ENCODE measurements at regions not wholly inside any gene's neighbourhood (a gene's known extent, or its start where the extent isn't known, plus 50 kb on each side); places are given as distances from the start of the nearest gene placed in this dataset.

DNA sequence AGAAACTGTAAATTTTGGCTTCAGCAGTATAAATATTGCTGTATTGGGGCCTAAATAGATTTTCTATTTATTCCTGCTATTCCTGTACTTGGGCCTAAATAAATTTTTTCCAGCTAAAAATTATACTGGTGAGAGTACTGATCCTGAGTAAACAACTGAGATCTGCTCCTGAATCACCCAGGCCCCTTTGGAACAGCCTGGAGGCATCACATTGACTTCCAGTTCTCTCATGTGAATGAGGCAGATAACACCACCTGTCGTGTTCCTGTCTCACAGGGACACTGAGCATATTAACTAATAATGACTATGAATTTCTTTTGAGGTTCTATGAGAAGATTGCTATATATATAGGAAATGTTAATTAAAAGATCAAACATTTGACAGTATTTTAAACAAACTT, 119.5 kb upstream of the PLCXD3 start:
- Histone ChIP-seq H3K4me3 (ENCODE audit: low read depth in 2 of 2, low read length in 2 of 2) (no peak overlapping the region), H3K27me3 (ENCODE audit: control insufficient read depth, insufficient read depth, low read length) (no peaks in the 10 kb centered on the region), H3K9me3 (ENCODE audit: control insufficient read depth, insufficient read depth, low read depth, low read length) (no peaks in the 10 kb centered on the region), H3K36me3 (ENCODE audit: control insufficient read depth, insufficient read depth, low read length) (no peaks in the 10 kb centered on the region), H3K4me1 (ENCODE audit: control insufficient read depth, insufficient read depth, low read length) (no peaks in the 10 kb centered on the region), H3K27ac (ENCODE audit: low read length) (no peak overlapping the region)
- ATAC-seq (no peak), DNase-seq (ENCODE audit: low read depth, low spot score) (no peak)
- ChIA-PET CTCF (no interaction called here), POLR2A (no interaction called here)
- intact Hi-C loops (cut with micrococcal nuclease; ENCODE audit: unreplicated experiment) (no loop called here), in situ Hi-C loops (cut with HindIII; ENCODE audit: low pct_unique_long_range_greater_than_20kb, low sequenced_read_pairs) (no loop called here)
- TF ChIP-seq, protein P1, sequence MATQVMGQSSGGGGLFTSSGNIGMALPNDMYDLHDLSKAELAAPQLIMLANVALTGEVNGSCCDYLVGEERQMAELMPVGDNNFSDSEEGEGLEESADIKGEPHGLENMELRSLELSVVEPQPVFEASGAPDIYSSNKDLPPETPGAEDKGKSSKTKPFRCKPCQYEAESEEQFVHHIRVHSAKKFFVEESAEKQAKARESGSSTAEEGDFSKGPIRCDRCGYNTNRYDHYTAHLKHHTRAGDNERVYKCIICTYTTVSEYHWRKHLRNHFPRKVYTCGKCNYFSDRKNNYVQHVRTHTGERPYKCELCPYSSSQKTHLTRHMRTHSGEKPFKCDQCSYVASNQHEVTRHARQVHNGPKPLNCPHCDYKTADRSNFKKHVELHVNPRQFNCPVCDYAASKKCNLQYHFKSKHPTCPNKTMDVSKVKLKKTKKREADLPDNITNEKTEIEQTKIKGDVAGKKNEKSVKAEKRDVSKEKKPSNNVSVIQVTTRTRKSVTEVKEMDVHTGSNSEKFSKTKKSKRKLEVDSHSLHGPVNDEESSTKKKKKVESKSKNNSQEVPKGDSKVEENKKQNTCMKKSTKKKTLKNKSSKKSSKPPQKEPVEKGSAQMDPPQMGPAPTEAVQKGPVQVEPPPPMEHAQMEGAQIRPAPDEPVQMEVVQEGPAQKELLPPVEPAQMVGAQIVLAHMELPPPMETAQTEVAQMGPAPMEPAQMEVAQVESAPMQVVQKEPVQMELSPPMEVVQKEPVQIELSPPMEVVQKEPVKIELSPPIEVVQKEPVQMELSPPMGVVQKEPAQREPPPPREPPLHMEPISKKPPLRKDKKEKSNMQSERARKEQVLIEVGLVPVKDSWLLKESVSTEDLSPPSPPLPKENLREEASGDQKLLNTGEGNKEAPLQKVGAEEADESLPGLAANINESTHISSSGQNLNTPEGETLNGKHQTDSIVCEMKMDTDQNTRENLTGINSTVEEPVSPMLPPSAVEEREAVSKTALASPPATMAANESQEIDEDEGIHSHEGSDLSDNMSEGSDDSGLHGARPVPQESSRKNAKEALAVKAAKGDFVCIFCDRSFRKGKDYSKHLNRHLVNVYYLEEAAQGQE (IDR thresholded peaks at IDR 0.05; ENCODE audit: insufficient read depth in 1 of 2, low read depth in 2 of 2, low read length in 1 of 2), result no peak
- TF ChIP-seq POLR2AphosphoS5 (IDR thresholded peaks at IDR 0.05; ENCODE audit: low read depth, low read length) (no peak), SIN3A (IDR thresholded peaks at IDR 0.05; ENCODE audit: borderline replicate concordance, insufficient read depth, low read depth, low read length) (no peak), TCF7L2 (IDR thresholded peaks at IDR 0.05; ENCODE audit: low read depth, low read length) (no peak)
- TF ChIP-seq, protein P2, sequence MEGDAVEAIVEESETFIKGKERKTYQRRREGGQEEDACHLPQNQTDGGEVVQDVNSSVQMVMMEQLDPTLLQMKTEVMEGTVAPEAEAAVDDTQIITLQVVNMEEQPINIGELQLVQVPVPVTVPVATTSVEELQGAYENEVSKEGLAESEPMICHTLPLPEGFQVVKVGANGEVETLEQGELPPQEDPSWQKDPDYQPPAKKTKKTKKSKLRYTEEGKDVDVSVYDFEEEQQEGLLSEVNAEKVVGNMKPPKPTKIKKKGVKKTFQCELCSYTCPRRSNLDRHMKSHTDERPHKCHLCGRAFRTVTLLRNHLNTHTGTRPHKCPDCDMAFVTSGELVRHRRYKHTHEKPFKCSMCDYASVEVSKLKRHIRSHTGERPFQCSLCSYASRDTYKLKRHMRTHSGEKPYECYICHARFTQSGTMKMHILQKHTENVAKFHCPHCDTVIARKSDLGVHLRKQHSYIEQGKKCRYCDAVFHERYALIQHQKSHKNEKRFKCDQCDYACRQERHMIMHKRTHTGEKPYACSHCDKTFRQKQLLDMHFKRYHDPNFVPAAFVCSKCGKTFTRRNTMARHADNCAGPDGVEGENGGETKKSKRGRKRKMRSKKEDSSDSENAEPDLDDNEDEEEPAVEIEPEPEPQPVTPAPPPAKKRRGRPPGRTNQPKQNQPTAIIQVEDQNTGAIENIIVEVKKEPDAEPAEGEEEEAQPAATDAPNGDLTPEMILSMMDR (IDR thresholded peaks at IDR 0.05), result no peak
- BruUV-seq (replicated peaks), result no TSS peak

DNA sequence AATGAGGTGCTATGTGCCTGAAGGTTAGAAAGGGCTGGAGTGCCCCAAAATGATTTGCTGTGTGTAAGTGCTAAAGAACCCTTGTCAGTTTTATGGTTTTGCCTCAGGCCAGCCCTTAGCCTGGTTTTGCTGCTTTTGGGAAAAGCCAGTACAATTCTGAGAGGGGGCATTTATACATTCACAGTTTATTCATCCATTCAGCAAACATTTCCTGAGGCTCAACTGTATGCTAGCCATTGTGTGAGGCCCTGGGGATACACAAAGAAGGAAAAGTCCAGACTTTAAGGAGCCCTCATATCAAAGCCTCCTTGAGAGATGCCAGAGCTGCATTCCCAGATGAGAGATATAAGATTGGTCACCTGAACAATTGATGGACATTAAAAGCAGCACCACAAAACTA, 115.2 kb upstream of the PLCXD3 start:
- TF ChIP-seq, protein P1 (IDR thresholded peaks at IDR 0.05; ENCODE audit: insufficient read depth in 1 of 2, low read depth in 2 of 2, low read length in 1 of 2), result no peak
- TF ChIP-seq POLR2AphosphoS5 (IDR thresholded peaks at IDR 0.05; ENCODE audit: low read depth, low read length), result no peak
- TF ChIP-seq, protein P2 (IDR thresholded peaks at IDR 0.05), result no peak
- TF ChIP-seq SIN3A (IDR thresholded peaks at IDR 0.05; ENCODE audit: borderline replicate concordance, insufficient read depth, low read depth, low read length), result no peak
- no peak for TF ChIP-seq TCF7L2 (IDR thresholded peaks at IDR 0.05; ENCODE audit: low read depth, low read length)
- CTCF ChIA-PET, result no interaction called here

More for the DNA sequence above, 115.2 kb upstream of the PLCXD3 start:
- no peaks in the 10 kb centered on the region for H3K36me3 ChIP-seq (ENCODE audit: control insufficient read depth, insufficient read depth, low read length)
- no peaks in the 10 kb centered on the region for H3K27me3 ChIP-seq (ENCODE audit: control insufficient read depth, insufficient read depth, low read length)
- no peak for ATAC-seq
- POLR2A ChIA-PET, result no interaction called here
- in situ Hi-C loops (cut with HindIII; ENCODE audit: low pct_unique_long_range_greater_than_20kb, low sequenced_read_pairs), result no loop called here
- H3K9me3 ChIP-seq (ENCODE audit: control insufficient read depth, insufficient read depth, low read depth, low read length), result no peaks in the 10 kb centered on the region
- no peak overlapping the region for H3K4me3 ChIP-seq (ENCODE audit: low read depth in 2 of 2, low read length in 2 of 2)
- DNase-seq (ENCODE audit: low read depth, low spot score), result no peak
- BruUV-seq (replicated peaks), result no TSS peak
- intact Hi-C loops (cut with micrococcal nuclease; ENCODE audit: unreplicated experiment), result no loop called here
- no peak overlapping the region for H3K27ac ChIP-seq (ENCODE audit: low read length)
- no peaks in the 10 kb centered on the region for H3K4me1 ChIP-seq (ENCODE audit: control insufficient read depth, insufficient read depth, low read length)
